Gastroesophageal sphincter (tissue), 3 donors: ENCODE measurements at regions not wholly inside any gene's neighbourhood (a gene's known extent, or its start where the extent isn't known, plus 50 kb on each side); places are given as distances from the start of the nearest gene placed in this dataset.

Experiments used
- CTCF ChIP-seq, 4 experiments: fragments of 200-600 bp in 2 of 4; fragments of 450-650 bp in 2 of 4; sonication (generic) in 1 of 4; IDR thresholded peaks; one replicate each; pipeline ENCODE4 v1.5.1; 2017 to 2019; ENCODE audit warnings: antibody characterized with exemption in 4 of 4, mild to moderate bottlenecking in 2 of 4, moderate library complexity in 2 of 4
- EP300 ChIP-seq: sonication (generic); formaldehyde crosslinking; IDR thresholded peaks from one replicate; pipeline ENCODE4 v1.6.1; 2017; ENCODE audit warnings: antibody characterized with exemption, mild to moderate bottlenecking
- POLR2A ChIP-seq, 2 donors: fragments of 450-650 bp; IDR thresholded peaks; one replicate each; pipeline ENCODE4 v1.6.1; 2017; ENCODE audit warnings: antibody characterized with exemption in 2 of 2, mild to moderate bottlenecking in 2 of 2, moderate library complexity in 1 of 2
- POLR2AphosphoS5 ChIP-seq: sonication (generic); formaldehyde crosslinking; IDR thresholded peaks from one replicate; pipeline ENCODE4 v1.6.1; 2017; ENCODE audit warnings: antibody characterized with exemption

GRCh38 chr1:214838351-214838750 is 235.4 kb downstream of the CENPF start:
- TF ChIP-seq CTCF (IDR thresholded peaks at IDR 0.05): no peak
- no peak for TF ChIP-seq POLR2A (IDR thresholded peaks at IDR 0.05)
- no peak for TF ChIP-seq POLR2AphosphoS5
- TF ChIP-seq EP300: no peak
